SK-N-MC (cell line): ENCODE measurements at regions not wholly inside any gene's neighbourhood (a gene's known extent, or its start where the extent isn't known, plus 50 kb on each side); places are given as distances from the start of the nearest gene placed in this dataset.

Experiments
- DNase-seq: peaks from one replicate; pipeline ENCODE4 v3.0.0-alpha.2; 2011; ENCODE audit warnings: low read depth, low spot score
- H3K27ac ChIP-seq: fragments of 200-600 bp; sonication (generic); 2 replicates; pipeline ENCODE4 v1.5.1; 2016; ENCODE audit warnings: mixed run types
- H3K36me3 ChIP-seq: fragments of 200-600 bp; sonication (generic); 2 replicates; pipeline ENCODE4 v1.6.1; 2017; ENCODE audit warnings: antibody characterized with exemption, low read length, mixed read lengths; ENCODE audit not compliant: insufficient read depth
- H3K4me3 ChIP-seq: fragments of 200-600 bp; sonication (generic); 2 replicates; pipeline ENCODE4 v1.5.1; 2016
- H3K9ac ChIP-seq: fragments of 200-600 bp; sonication (generic); 2 replicates; pipeline ENCODE4 v1.8.0; 2017; ENCODE audit warnings: mixed run types, mixed read lengths; ENCODE audit not compliant: insufficient read length
- H3K9me3 ChIP-seq: fragments of 200-600 bp; sonication (generic); 2 replicates; pipeline ENCODE4 v1.6.1; 2017; ENCODE audit warnings: low read depth, mild to moderate bottlenecking, antibody characterized with exemption, low read length, moderate library complexity, mixed read lengths
- EZH2 ChIP-seq: fragments of 200-600 bp; sonication (generic); IDR thresholded peaks from one replicate; pipeline ENCODE4 v1.6.1; 2017; ENCODE audit warnings: antibody characterized with exemption
- FOXP2 ChIP-seq: optimal IDR thresholded peaks from 2 replicates; pipeline ENCODE3; 2011; ENCODE audit warnings: mild to moderate bottlenecking, moderate library complexity; ENCODE audit not compliant: insufficient read depth; ENCODE audit errors: extremely low read length, control extremely low read depth
- POLR2AphosphoS5 ChIP-seq: IDR thresholded peaks from 2 replicates; pipeline ENCODE4 v1.6.1; 2012; ENCODE audit warnings: mild to moderate bottlenecking, low read depth, low read length, borderline replicate concordance

DNA sequence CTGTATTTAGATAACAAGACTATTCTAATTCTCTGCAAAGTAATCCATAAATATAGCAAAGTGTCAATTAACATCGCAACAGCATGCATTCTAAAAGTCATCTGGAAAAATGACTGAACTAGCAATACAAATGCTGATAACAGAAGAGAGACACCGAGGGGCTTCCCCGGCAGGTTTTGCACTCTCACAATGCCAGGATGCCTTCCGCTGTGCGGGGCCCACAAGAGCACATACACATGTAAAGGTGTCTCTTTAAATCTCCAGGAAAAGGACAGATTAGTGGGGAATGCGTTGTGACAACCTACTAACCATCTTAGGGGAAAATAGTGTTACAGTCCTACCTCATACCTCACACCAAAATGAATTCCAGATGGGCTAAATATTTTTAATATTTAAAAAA, 86.9 kb downstream of the CXCL12 start:
- TF ChIP-seq EZH2 = no peak
- no peak for TF ChIP-seq FOXP2
- TF ChIP-seq POLR2AphosphoS5 = no peak
- DNase-seq = no peak
- Histone ChIP-seq H3K27ac (no peak overlapping the region), H3K9ac (no peak overlapping the region), H3K36me3 (no peaks in the 10 kb centered on the region), H3K4me3 (no peak overlapping the region), H3K9me3 (no peaks in the 10 kb centered on the region)

DNA sequence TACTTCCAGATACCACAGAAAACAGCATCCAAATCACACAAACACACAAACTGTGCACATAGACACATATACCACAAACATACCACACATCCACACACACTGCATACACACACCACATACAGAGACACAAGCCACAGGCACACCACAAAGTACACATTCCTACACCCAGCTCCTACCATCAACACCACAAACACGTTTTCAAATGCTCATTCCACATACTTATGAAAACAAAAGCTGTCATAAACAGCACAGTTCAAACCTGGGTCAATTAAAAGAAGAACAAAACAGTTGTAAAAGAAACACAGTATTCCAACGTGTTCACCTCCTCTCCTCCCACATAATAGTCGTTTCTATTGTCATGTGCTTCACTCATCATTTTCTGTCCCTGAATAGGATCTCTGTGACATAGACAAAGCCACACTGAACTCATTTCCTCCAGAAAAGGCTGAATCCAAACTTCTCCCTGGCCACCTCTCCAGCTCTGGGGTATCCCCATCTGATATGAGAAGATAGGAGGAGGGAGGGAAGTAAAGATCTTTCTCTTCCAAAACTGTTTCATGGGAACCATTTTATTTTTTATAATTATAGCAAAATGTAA, 89.2 kb downstream of the CXCL12 start:
- Histone ChIP-seq H3K9ac (no peak overlapping the region), H3K36me3 (no peaks in the 10 kb centered on the region), H3K9me3 (no peaks in the 10 kb centered on the region), H3K27ac (no peak overlapping the region), H3K4me3 (no peak overlapping the region)
- TF ChIP-seq POLR2AphosphoS5 (no peak), FOXP2 (no peak), EZH2 (no peak)
- no peak for DNase-seq

- Histone ChIP-seq H3K9ac (no peak overlapping the region), H3K27ac (no peak overlapping the region), H3K4me3 (no peak overlapping the region), H3K9me3 (no peaks in the 10 kb centered on the region), H3K36me3 (no peaks in the 10 kb centered on the region)
- TF ChIP-seq FOXP2 = no peak
- TF ChIP-seq EZH2 = no peak
- TF ChIP-seq POLR2AphosphoS5 = no peak
- DNase-seq = no peak
Observed at GRCh38 chr10:44294726-44295412, 90.0 kb downstream of the CXCL12 start.

DNA sequence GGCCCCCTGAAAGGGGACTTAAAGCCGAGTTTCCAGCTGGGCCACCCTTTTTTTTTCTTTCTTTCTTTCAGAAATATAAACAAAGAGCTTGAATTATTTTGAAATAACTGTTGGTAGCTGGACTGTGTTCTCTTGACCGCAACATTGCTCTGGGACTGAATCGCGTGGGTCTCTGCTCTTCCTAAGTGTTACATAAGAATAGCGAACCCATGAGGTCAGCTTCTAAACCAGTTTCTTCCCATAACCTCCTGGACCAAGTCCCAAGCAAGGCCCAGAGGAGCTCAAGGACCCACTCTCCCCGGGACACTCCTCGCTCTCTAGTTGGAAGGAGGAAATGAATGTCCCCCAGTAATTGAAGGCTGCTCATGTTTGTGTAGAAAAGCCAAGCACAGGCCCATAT, 91.1 kb downstream of the CXCL12 start:
- no peak for TF ChIP-seq POLR2AphosphoS5
- TF ChIP-seq FOXP2 = no peak
- TF ChIP-seq EZH2 = no peak
- DNase-seq = no peak
- H3K27ac ChIP-seq = no peak overlapping the region
- no peaks in the 10 kb centered on the region for H3K36me3 ChIP-seq
- no peak overlapping the region for H3K4me3 ChIP-seq
- no peak overlapping the region for H3K9ac ChIP-seq
- H3K9me3 ChIP-seq = no peaks in the 10 kb centered on the region

DNA sequence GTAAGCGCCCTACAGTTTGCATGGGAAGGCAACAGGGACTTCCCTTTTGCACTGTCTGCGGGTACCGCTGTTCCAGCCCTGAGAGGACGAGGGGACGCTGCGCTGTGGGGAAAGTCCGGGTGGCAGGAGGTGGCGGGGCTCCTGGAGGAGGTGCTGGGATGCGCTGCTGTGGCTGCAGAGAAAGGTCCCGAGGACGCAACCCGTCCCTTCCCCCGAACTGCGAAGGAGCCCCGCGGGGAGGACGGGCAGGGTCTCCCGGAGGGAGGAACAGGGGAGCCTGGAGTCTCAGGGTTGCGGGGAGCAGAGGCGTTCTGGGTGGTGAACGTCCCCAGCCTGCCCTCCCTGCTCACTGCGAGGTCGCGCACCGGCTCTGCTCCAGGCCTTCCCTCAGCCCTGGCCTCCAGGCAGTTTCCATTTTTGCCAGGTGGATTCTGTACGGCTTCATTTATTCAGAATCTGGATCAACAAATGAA, 91.6 kb downstream of the CXCL12 start:
- no peak for DNase-seq
- no peaks in the 10 kb centered on the region for H3K9me3 ChIP-seq
- H3K27ac ChIP-seq = no peak overlapping the region
- no peak overlapping the region for H3K9ac ChIP-seq
- TF ChIP-seq EZH2 = no peak
- TF ChIP-seq POLR2AphosphoS5 = no peak
- TF ChIP-seq FOXP2 = no peak
- no peaks in the 10 kb centered on the region for H3K36me3 ChIP-seq
- H3K4me3 ChIP-seq = no peak overlapping the region

GRCh38 chr10:44292390-44293002, 92.4 kb downstream of the CXCL12 start:
- Histone ChIP-seq H3K4me3 (no peak overlapping the region), H3K9ac (no peak overlapping the region), H3K9me3 (no peaks in the 10 kb centered on the region), H3K27ac (no peak overlapping the region), H3K36me3 (no peaks in the 10 kb centered on the region)
- DNase-seq = no peak
- TF ChIP-seq FOXP2 (no peak), EZH2 (no peak), POLR2AphosphoS5 (no peak)

DNA sequence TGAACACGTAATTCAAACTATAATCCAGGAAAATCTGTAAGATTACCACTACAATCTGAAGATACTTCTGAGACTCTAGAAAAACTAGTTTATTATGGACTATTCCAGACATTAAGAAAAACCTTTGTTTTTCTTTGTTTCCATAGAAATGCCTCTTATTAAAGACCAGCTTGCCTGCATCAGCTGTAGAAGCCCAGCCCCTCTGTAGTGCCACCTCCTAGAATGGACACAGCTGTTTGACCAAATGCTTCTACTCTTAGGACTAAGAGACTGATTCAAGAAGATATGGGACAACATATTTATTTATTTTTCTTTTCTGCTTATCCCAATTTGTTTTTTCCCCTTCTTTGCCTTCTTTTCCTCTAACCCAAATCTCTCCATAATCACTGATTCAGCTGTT, 93.8 kb downstream of the CXCL12 start:
- no peak for DNase-seq
- TF ChIP-seq FOXP2 (no peak), POLR2AphosphoS5 (no peak), EZH2 (no peak)
- H3K4me3 ChIP-seq = no peak overlapping the region
- no peak overlapping the region for H3K27ac ChIP-seq
- no peaks in the 10 kb centered on the region for H3K36me3 ChIP-seq
- H3K9ac ChIP-seq = no peak overlapping the region
- no peaks in the 10 kb centered on the region for H3K9me3 ChIP-seq

- Histone ChIP-seq H3K9ac (no peak overlapping the region), H3K4me3 (no peak overlapping the region), H3K9me3 (no peaks in the 10 kb centered on the region), H3K36me3 (no peaks in the 10 kb centered on the region), H3K27ac (no peak overlapping the region)
- no peak for TF ChIP-seq FOXP2
- no peak for TF ChIP-seq EZH2
- no peak for TF ChIP-seq POLR2AphosphoS5
- no peak for DNase-seq
Observed at GRCh38 chr10:44289125-44289524, 95.8 kb downstream of the CXCL12 start.
